Parathyroid adenoma (tissue), 2 donors: ENCODE measurements at regions not wholly inside any gene's neighbourhood (a gene's known extent, or its start where the extent isn't known, plus 50 kb on each side); places are given as distances from the start of the nearest gene placed in this dataset.

Experiments
- H2AFZ ChIP-seq: fragments of 300-600 bp; sonication (generic); one replicate; pipeline ENCODE4 v1.7.0; 2017; ENCODE audit warnings: antibody characterized with exemption, mild to moderate bottlenecking
- H3K27ac ChIP-seq: fragments of 300-600 bp; sonication (generic); one replicate; pipeline ENCODE4 v1.7.0; 2017
- H3K27me3 ChIP-seq: fragments of 300-600 bp; sonication (generic); one replicate; pipeline ENCODE4 v1.7.0; 2017; ENCODE audit warnings: low read length; ENCODE audit not compliant: control insufficient read depth, insufficient read depth
- H3K36me3 ChIP-seq: fragments of 300-600 bp; sonication (generic); one replicate; pipeline ENCODE4 v1.7.0; 2017; ENCODE audit warnings: low read length; ENCODE audit not compliant: control insufficient read depth, insufficient read depth
- H3K4me1 ChIP-seq: fragments of 300-600 bp; sonication (generic); one replicate; pipeline ENCODE4 v1.7.0; 2017; ENCODE audit warnings: control low read depth
- H3K4me2 ChIP-seq: fragments of 300-600 bp; sonication (generic); one replicate; pipeline ENCODE4 v1.7.0; 2017; ENCODE audit warnings: low read length
- H3K4me3 ChIP-seq: fragments of 300-600 bp; sonication (generic); one replicate; pipeline ENCODE4 v1.7.0; 2017; ENCODE audit warnings: low read depth, low read length
- H3K79me2 ChIP-seq: fragments of 300-600 bp; sonication (generic); one replicate; pipeline ENCODE4 v1.7.0; 2017; ENCODE audit warnings: control low read depth
- H3K9ac ChIP-seq: fragments of 300-600 bp; sonication (generic); one replicate; pipeline ENCODE4 v1.7.0; 2017; ENCODE audit warnings: mild to moderate bottlenecking
- H3K9me3 ChIP-seq: fragments of 300-600 bp; sonication (generic); one replicate; pipeline ENCODE4 v1.7.0; 2017; ENCODE audit warnings: low read length; ENCODE audit not compliant: control insufficient read depth
- CTCF ChIP-seq: fragments of 300-600 bp; sonication (generic); IDR thresholded peaks from one replicate; pipeline ENCODE4 v1.7.0; 2017; ENCODE audit warnings: antibody characterized with exemption, mild to moderate bottlenecking
- donor health status: primary hyperparathyroidism.

- no peaks in the 10 kb centered on the region for H3K9me3 ChIP-seq
- H3K4me1 ChIP-seq, result peaks cover 10% of the 10 kb centered on the region
- H3K27me3 ChIP-seq, result no peaks in the 10 kb centered on the region
- H3K4me3 ChIP-seq, result no peak overlapping the region
- H2AFZ ChIP-seq, result no peak overlapping the region
- TF ChIP-seq CTCF, result no peak
- no peak overlapping the region for H3K4me2 ChIP-seq
- no peak overlapping the region for H3K9ac ChIP-seq
- H3K27ac ChIP-seq, result no peak overlapping the region
- no peaks in the 10 kb centered on the region for H3K36me3 ChIP-seq
- H3K79me2 ChIP-seq, result no peaks in the 10 kb centered on the region
Measured at GRCh38 chr2:204475399-204475798, 69.9 kb upstream of the PARD3B start.

- Histone ChIP-seq H3K27me3 (no peaks in the 10 kb centered on the region), H3K4me2 (no peak overlapping the region), H3K36me3 (no peaks in the 10 kb centered on the region), H3K9ac (no peak overlapping the region), H3K27ac (no peak overlapping the region), H3K79me2 (no peaks in the 10 kb centered on the region), H3K4me3 (no peak overlapping the region), H3K9me3 (no peaks in the 10 kb centered on the region), H3K4me1 (peaks cover 10% of the 10 kb centered on the region), H2AFZ (no peak overlapping the region)
- TF ChIP-seq CTCF, result no peak
Measured at GRCh38 chr2:204477358-204477950, 67.8 kb upstream of the PARD3B start.

- TF ChIP-seq CTCF, result no peak
Measured at GRCh38 chr2:204479557-204479956, 65.7 kb upstream of the PARD3B start.

GRCh38 chr2:204480676-204481075, 64.6 kb upstream of the PARD3B start:
- Histone ChIP-seq H3K9ac (no peak overlapping the region), H3K36me3 (no peaks in the 10 kb centered on the region), H3K79me2 (no peaks in the 10 kb centered on the region), H3K4me1 (peaks cover 18% of the 10 kb centered on the region), H2AFZ (no peak overlapping the region), H3K4me3 (no peak overlapping the region), H3K27ac (no peak overlapping the region), H3K27me3 (no peaks in the 10 kb centered on the region), H3K9me3 (no peaks in the 10 kb centered on the region), H3K4me2 (no peak overlapping the region)
- no peak for TF ChIP-seq CTCF

More at GRCh38 chr2:204479557-204479956, 65.7 kb upstream of the PARD3B start:
- H3K36me3 ChIP-seq, result no peaks in the 10 kb centered on the region
- no peak overlapping the region for H3K4me2 ChIP-seq
- H3K9ac ChIP-seq, result no peak overlapping the region
- H3K79me2 ChIP-seq, result no peaks in the 10 kb centered on the region
- peak overlapping the region; percentile 23 for H2AFZ ChIP-seq
- no peaks in the 10 kb centered on the region for H3K27me3 ChIP-seq
- no peak overlapping the region for H3K4me3 ChIP-seq
- no peak overlapping the region for H3K27ac ChIP-seq
- no peaks in the 10 kb centered on the region for H3K9me3 ChIP-seq
- peaks cover 18% of the 10 kb centered on the region for H3K4me1 ChIP-seq

GRCh38 chr2:204483608-204484081, 61.6 kb upstream of the PARD3B start:
- no peak for TF ChIP-seq CTCF
- peak overlapping the region; percentile 38 for H2AFZ ChIP-seq
- H3K4me3 ChIP-seq, result no peak overlapping the region
- H3K27me3 ChIP-seq, result no peaks in the 10 kb centered on the region
- peaks cover 18% of the 10 kb centered on the region for H3K4me1 ChIP-seq
- H3K36me3 ChIP-seq, result no peaks in the 10 kb centered on the region
- H3K27ac ChIP-seq, result peak overlapping the region; percentile 5
- no peak overlapping the region for H3K9ac ChIP-seq
- no peak overlapping the region for H3K4me2 ChIP-seq
- H3K9me3 ChIP-seq, result no peaks in the 10 kb centered on the region
- no peaks in the 10 kb centered on the region for H3K79me2 ChIP-seq
